Breast epithelium (tissue), 4 donors: ENCODE measurements at regions not wholly inside any gene's neighbourhood (a gene's known extent, or its start where the extent isn't known, plus 50 kb on each side); places are given as distances from the start of the nearest gene placed in this dataset.

ENCODE experiments used
- DNase-seq, 2 donors: peaks; one replicate each; pipeline ENCODE4 v3.0.0-alpha.2; 2019; ENCODE audit warnings: low spot score in 2 of 2
- H3K27ac ChIP-seq, 2 donors: fragments of 200-600 bp; sonication (generic) in 1 of 2; one replicate each; pipeline ENCODE4 v1.5.1; 2016 to 2019; ENCODE audit warnings: mild to moderate bottlenecking in 1 of 2
- H3K27me3 ChIP-seq, 2 donors: fragments of 200-600 bp; sonication (generic) in 1 of 2; one replicate each; pipeline versions ENCODE4 v1.5.1 to v1.6.0; 2017 to 2019; ENCODE audit warnings: control low read depth in 1 of 2, mild to moderate bottlenecking in 1 of 2
- H3K36me3 ChIP-seq: fragments of 200-600 bp; one replicate; pipeline ENCODE4 v1.5.1; 2019
- H3K4me1 ChIP-seq, 2 donors: fragments of 200-600 bp; sonication (generic); one replicate each; pipeline ENCODE4 v1.5.1; 2016 to 2019; ENCODE audit warnings: control low read depth in 1 of 2
- H3K4me3 ChIP-seq, 3 donors: fragments of 200-600 bp; sonication (generic); 1 replicate in 2 of 3; 2 replicates in 1 of 3; pipeline ENCODE4 v1.5.1; 2016 to 2019; ENCODE audit warnings: mild to moderate bottlenecking in 3 of 3, moderate library complexity in 2 of 3
- H3K9me3 ChIP-seq, 2 donors: fragments of 200-600 bp; sonication (generic) in 1 of 2; one replicate each; pipeline ENCODE4 v1.5.1; 2016 to 2019; ENCODE audit warnings: control low read depth in 1 of 2
- CTCF ChIP-seq, 3 donors: fragments of 450-650 bp; IDR thresholded peaks; one replicate each; pipeline ENCODE4 v1.5.1; 2016 to 2017; ENCODE audit warnings: antibody characterized with exemption in 3 of 3, mild to moderate bottlenecking in 3 of 3, moderate library complexity in 3 of 3
- POLR2A ChIP-seq: fragments of 450-650 bp; IDR thresholded peaks from one replicate; pipeline ENCODE4 v1.6.1; 2016; ENCODE audit warnings: antibody characterized with exemption, mild to moderate bottlenecking, moderate library complexity
- POLR2AphosphoS5 ChIP-seq, 3 donors: sonication (generic); formaldehyde crosslinking; IDR thresholded peaks; one replicate each; pipeline ENCODE4 v1.6.1; 2017; ENCODE audit warnings: antibody characterized with exemption in 3 of 3
- intact Hi-C: fragments of 100-400 bp; cut with DNase I; formaldehyde crosslinking; loops from one replicate; pipeline ENCODE4 v1.15.1; 2023; ENCODE audit warnings: low total_unique reads

- Histone ChIP-seq H3K27ac (no peak overlapping the region), H3K27me3 (peaks cover 0 to 9% of the 10 kb centered on the region in 2 donors), H3K9me3 (no peaks in the 10 kb centered on the region), H3K4me3 (no peak overlapping the region), H3K36me3 (no peaks in the 10 kb centered on the region), H3K4me1 (no peaks in the 10 kb centered on the region)
- no peak for DNase-seq
- intact Hi-C loops = no loop called here
- TF ChIP-seq POLR2A = no peak
- TF ChIP-seq POLR2AphosphoS5 (IDR thresholded peaks at IDR 0.05) = no peak
- TF ChIP-seq CTCF (IDR thresholded peaks at IDR 0.05) = no peak
Measured at GRCh38 chr2:118475622-118476205, 371.7 kb downstream of the EN1 start.

GRCh38 chr2:118474541-118474920 lies 372.9 kb downstream of the EN1 start:
- Histone ChIP-seq H3K27ac (no peak overlapping the region), H3K4me1 (no peaks in the 10 kb centered on the region), H3K4me3 (no peak overlapping the region), H3K27me3 (peaks cover 0 to 16% of the 10 kb centered on the region in 2 donors), H3K36me3 (no peaks in the 10 kb centered on the region), H3K9me3 (no peaks in the 10 kb centered on the region)
- intact Hi-C loops = no loop called here
- DNase-seq = no peak
- no peak for TF ChIP-seq POLR2AphosphoS5 (IDR thresholded peaks at IDR 0.05)
- TF ChIP-seq CTCF (IDR thresholded peaks at IDR 0.05) = no peak
- no peak for TF ChIP-seq POLR2A

- no peaks in the 10 kb centered on the region for H3K9me3 ChIP-seq
- H3K4me1 ChIP-seq = no peaks in the 10 kb centered on the region
- no peak for DNase-seq
- intact Hi-C loops = no loop called here
- TF ChIP-seq POLR2AphosphoS5 (IDR thresholded peaks at IDR 0.05) (no peak), CTCF (IDR thresholded peaks at IDR 0.05) (no peak), POLR2A (no peak)
- no peak overlapping the region for H3K4me3 ChIP-seq
- no peak overlapping the region for H3K27ac ChIP-seq
- H3K27me3 ChIP-seq = peaks cover 0 to 15% of the 10 kb centered on the region in 2 donors
- no peaks in the 10 kb centered on the region for H3K36me3 ChIP-seq
Measured at GRCh38 chr2:118473846-118474540, 373.5 kb downstream of the EN1 start.

GRCh38 chr2:118473241-118473640 lies 374.2 kb downstream of the EN1 start:
- Histone ChIP-seq H3K9me3 (no peaks in the 10 kb centered on the region), H3K36me3 (no peaks in the 10 kb centered on the region), H3K4me1 (no peaks in the 10 kb centered on the region), H3K4me3 (no peak overlapping the region), H3K27ac (no peak overlapping the region), H3K27me3 (peaks cover 0 to 23% of the 10 kb centered on the region in 2 donors)
- DNase-seq = no peak
- intact Hi-C loops = no loop called here
- TF ChIP-seq POLR2AphosphoS5 (IDR thresholded peaks at IDR 0.05) (no peak), CTCF (IDR thresholded peaks at IDR 0.05) (no peak), POLR2A (no peak)

GRCh38 chr2:118470297-118470696 lies 377.2 kb downstream of the EN1 start:
- Histone ChIP-seq H3K4me1 (no peaks in the 10 kb centered on the region), H3K27me3 (peaks cover 0 to 24% of the 10 kb centered on the region in 2 donors), H3K27ac (no peak overlapping the region), H3K36me3 (no peaks in the 10 kb centered on the region), H3K4me3 (no peak overlapping the region), H3K9me3 (no peaks in the 10 kb centered on the region)
- no peak for DNase-seq
- intact Hi-C loops = no loop called here
- TF ChIP-seq POLR2AphosphoS5 (IDR thresholded peaks at IDR 0.05) = no peak
- no peak for TF ChIP-seq CTCF (IDR thresholded peaks at IDR 0.05)
- no peak for TF ChIP-seq POLR2A
